ENCODE measurements at regions not wholly inside any gene's neighbourhood (a gene's known extent, or its start where the extent isn't known, plus 50 kb on each side); places are given as distances from the start of the nearest gene placed in this dataset.

- TF ChIP-seq POLR2AphosphoS5 (IDR thresholded peaks at IDR 0.05; ENCODE audit: insufficient read depth, low read depth, low read length), result no peak
- TF ChIP-seq EZH2 (IDR thresholded peaks at IDR 0.05; ENCODE audit: borderline replicate concordance, low read depth, low read length, severe bottlenecking), result no peak
- TF ChIP-seq, protein P1, sequence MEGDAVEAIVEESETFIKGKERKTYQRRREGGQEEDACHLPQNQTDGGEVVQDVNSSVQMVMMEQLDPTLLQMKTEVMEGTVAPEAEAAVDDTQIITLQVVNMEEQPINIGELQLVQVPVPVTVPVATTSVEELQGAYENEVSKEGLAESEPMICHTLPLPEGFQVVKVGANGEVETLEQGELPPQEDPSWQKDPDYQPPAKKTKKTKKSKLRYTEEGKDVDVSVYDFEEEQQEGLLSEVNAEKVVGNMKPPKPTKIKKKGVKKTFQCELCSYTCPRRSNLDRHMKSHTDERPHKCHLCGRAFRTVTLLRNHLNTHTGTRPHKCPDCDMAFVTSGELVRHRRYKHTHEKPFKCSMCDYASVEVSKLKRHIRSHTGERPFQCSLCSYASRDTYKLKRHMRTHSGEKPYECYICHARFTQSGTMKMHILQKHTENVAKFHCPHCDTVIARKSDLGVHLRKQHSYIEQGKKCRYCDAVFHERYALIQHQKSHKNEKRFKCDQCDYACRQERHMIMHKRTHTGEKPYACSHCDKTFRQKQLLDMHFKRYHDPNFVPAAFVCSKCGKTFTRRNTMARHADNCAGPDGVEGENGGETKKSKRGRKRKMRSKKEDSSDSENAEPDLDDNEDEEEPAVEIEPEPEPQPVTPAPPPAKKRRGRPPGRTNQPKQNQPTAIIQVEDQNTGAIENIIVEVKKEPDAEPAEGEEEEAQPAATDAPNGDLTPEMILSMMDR (IDR thresholded peaks at IDR 0.05; ENCODE audit: extremely low read depth in 1 of 2, insufficient read depth in 1 of 2, low read depth in 1 of 2, low read length in 2 of 2), result no peak
- TF ChIP-seq POLR2A (IDR thresholded peaks at IDR 0.05; ENCODE audit: low read depth, low read length), result no peak
These were observed 1629.1 kb upstream of the IGFBP7 start for GRCh38 chr4:58739275-58739674.

Data from endothelial cell of umbilical vein (primary cell).